HepG2 (cell line): ENCODE measurements at regions not wholly inside any gene's neighbourhood (a gene's known extent, or its start where the extent isn't known, plus 50 kb on each side); places are given as distances from the start of the nearest gene placed in this dataset.
A peak's percentile ranks its signal among the peaks of the same experiment; 100 is the strongest.

Experiments used
- ATAC-seq: fragments of 200-7000 bp; cut with Tn5 transposase; 3 replicates; pipeline ENCODE4 v1.9.1; 2020; ENCODE audit warnings: mild to moderate bottlenecking, moderate library complexity
- BruUV-seq: library from RNA; stranded (reverse); fragments of 400-500 nt; replicated peaks from 2 replicates; lab custom pipeline; 2021; lab: Mats Ljungman, UMichigan
- CTCF ChIA-PET: fragments of 300-600 bp; formaldehyde crosslinking; extraction: SDS; loops from one replicate; lab custom pipeline; 2021; ENCODE audit warnings: low total read pairs, inconsistent platforms, low intra/inter-chr PET ratio; lab: Yijun Ruan, JAX
- POLR2A ChIA-PET: fragments of 350-600 bp; sonication (Branson Sonifier 250); formaldehyde crosslinking; loops from one replicate; lab custom pipeline; 2020; ENCODE audit warnings: antibody characterized with exemption, inconsistent platforms; lab: Yijun Ruan, JAX
- DNase-seq: peaks from one replicate; pipeline ENCODE4 v3.0.0-alpha.2; 2015; ENCODE audit warnings: low spot score
- FAIRE-seq: peaks from 3 replicates; lab custom pipeline; 2011; peaks lifted over from hg19 to GRCh38; lab: Jason Lieb, UNC
- H2AFZ ChIP-seq: one replicate; pipeline ENCODE4 v1.6.1; 2011; ENCODE audit warnings: low read length, inconsistent platforms
- H3K27ac ChIP-seq: fragments of 300-600 bp; 3 replicates; pipeline ENCODE4 v1.8.0; 2011; ENCODE audit warnings: mixed run types, mild to moderate bottlenecking, mixed read lengths, low read length, inconsistent platforms; ENCODE audit not compliant: insufficient read depth; ENCODE audit errors: extremely low read length
- H3K27me3 ChIP-seq, 2 experiments: fragments of 200-600 bp in 1 of 2; 2 replicates in 1 of 2; 3 replicates in 1 of 2; pipeline versions ENCODE4 v1.6.0 to v1.8.0; 2011; ENCODE audit warnings: low read length in 2 of 2, mild to moderate bottlenecking in 2 of 2, moderate library complexity in 2 of 2, inconsistent platforms in 1 of 2; ENCODE audit not compliant: insufficient read depth in 2 of 2, control insufficient read depth in 1 of 2
- H3K36me3 ChIP-seq, 2 experiments: fragments of 200-600 bp in 1 of 2; replicated peaks in 1 of 2; 2 replicates in 1 of 2; 3 replicates in 1 of 2; pipeline versions ENCODE4 v1.5.1 to v1.8.0; 2011; ENCODE audit warnings: low read length in 2 of 2, inconsistent platforms in 1 of 2; ENCODE audit not compliant: insufficient read depth in 2 of 2, control insufficient read depth in 1 of 2
- H3K4me1 ChIP-seq: 2 replicates; pipeline ENCODE4 v1.5.1; 2012; ENCODE audit warnings: low read length, inconsistent platforms; ENCODE audit not compliant: insufficient read depth
- H3K4me2 ChIP-seq: 2 replicates; pipeline ENCODE4 v1.6.0; 2011; ENCODE audit warnings: low read depth, low read length, inconsistent platforms
- H3K4me3 ChIP-seq, 3 experiments: fragments of 200-600 bp in 1 of 3; sonication (generic), shearing (Covaris generic) in 1 of 3; replicated peaks in 1 of 3; 2 replicates each; pipeline ENCODE4 v1.5.1; 2011 to 2016; ENCODE audit warnings: low read length in 3 of 3, inconsistent platforms in 2 of 3, low read depth in 2 of 3, mild to moderate bottlenecking in 2 of 3, control low read depth in 1 of 3, mixed read lengths in 1 of 3; ENCODE audit not compliant: insufficient read depth in 1 of 3
- H3K79me2 ChIP-seq: one replicate; pipeline ENCODE4 v1.6.1; 2011; ENCODE audit warnings: low read length, inconsistent platforms; ENCODE audit not compliant: insufficient read depth
- H3K9ac ChIP-seq: 2 replicates; pipeline ENCODE4 v1.6.0; 2011; ENCODE audit warnings: mild to moderate bottlenecking, low read depth, low read length, inconsistent platforms; ENCODE audit not compliant: insufficient read depth
- H3K9me3 ChIP-seq: 2 replicates; pipeline ENCODE4 v1.5.1; 2012; ENCODE audit warnings: mild to moderate bottlenecking, low read length
- H4K20me1 ChIP-seq: 2 replicates; pipeline ENCODE4 v1.6.0; 2011; ENCODE audit warnings: inconsistent platforms, mild to moderate bottlenecking, low read length, moderate library complexity; ENCODE audit not compliant: insufficient read depth
- SMAD1 ChIP-seq: sonication (generic); formaldehyde crosslinking; IDR thresholded peaks from 2 replicates; pipeline ENCODE4 v1.4.0; 2020; ENCODE audit warnings: missing genetic modification reagents, low read depth, mild to moderate bottlenecking, borderline replicate concordance
- ZFP36L2 ChIP-seq: sonication (generic); formaldehyde crosslinking; IDR thresholded peaks from 2 replicates; pipeline ENCODE4 v1.4.0; 2020; ENCODE audit warnings: missing genetic modification reagents
- WGBS: methylation state at CpG from one replicate; pipeline ENCODE4 v1.1.6; 2017; ENCODE audit warnings: low lambda C conversion rate; 5-methylcytosine and 5-hydroxymethylcytosine counted together
- in situ Hi-C: cut with HindIII; loops from 2 replicates; pipeline ENCODE4 v1.10.0; 2017; ENCODE audit warnings: low pct_unique_long_range_greater_than_20kb; ENCODE audit not compliant: extremely low pct_ligation_motif_present
- intact Hi-C: fragments of 100-400 bp; cut with micrococcal nuclease; formaldehyde crosslinking; loops from one replicate; pipeline ENCODE4 v1.10.0; 2022; ENCODE audit not compliant: unreplicated experiment
- TF ChIP-seq, protein P1 (sequence below): sonication (generic); formaldehyde crosslinking; IDR thresholded peaks from 2 replicates; pipeline ENCODE4 v1.5.0; 2020; ENCODE audit warnings: mild to moderate bottlenecking, missing genetic modification reagents, moderate library complexity

DNA sequence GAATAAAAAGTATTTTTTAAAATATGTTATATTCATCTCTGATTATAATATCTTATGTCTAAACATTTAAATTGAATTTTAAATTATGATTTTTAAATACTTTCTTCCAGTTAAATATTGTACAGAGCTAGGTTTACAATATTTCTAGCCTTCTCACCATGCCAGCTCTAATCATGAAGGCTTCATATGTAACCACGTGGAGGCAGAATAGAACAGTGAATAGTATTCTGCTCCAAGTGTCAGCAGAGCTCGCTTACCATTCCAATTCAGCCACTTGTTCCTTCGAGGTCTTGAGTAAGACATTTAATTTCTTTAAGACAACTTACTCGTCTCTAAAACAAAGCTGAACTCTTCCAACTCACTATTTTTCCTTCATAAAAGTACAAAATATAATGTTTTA is 871.8 kb downstream of the SUCLG1 start:
- ChIA-PET CTCF (no interaction called here), POLR2A (no interaction called here)
- TF ChIP-seq ZFP36L2 (CRISPR knock-in tag), result no peak
- TF ChIP-seq, protein P1, sequence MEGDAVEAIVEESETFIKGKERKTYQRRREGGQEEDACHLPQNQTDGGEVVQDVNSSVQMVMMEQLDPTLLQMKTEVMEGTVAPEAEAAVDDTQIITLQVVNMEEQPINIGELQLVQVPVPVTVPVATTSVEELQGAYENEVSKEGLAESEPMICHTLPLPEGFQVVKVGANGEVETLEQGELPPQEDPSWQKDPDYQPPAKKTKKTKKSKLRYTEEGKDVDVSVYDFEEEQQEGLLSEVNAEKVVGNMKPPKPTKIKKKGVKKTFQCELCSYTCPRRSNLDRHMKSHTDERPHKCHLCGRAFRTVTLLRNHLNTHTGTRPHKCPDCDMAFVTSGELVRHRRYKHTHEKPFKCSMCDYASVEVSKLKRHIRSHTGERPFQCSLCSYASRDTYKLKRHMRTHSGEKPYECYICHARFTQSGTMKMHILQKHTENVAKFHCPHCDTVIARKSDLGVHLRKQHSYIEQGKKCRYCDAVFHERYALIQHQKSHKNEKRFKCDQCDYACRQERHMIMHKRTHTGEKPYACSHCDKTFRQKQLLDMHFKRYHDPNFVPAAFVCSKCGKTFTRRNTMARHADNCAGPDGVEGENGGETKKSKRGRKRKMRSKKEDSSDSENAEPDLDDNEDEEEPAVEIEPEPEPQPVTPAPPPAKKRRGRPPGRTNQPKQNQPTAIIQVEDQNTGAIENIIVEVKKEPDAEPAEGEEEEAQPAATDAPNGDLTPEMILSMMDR (CRISPR knock-in tag), result peak; percentile 9; the same call in 1 of the 2 replicates
- H3K9ac ChIP-seq, result no peak overlapping the region
- WGBS, result 3% methylated on average over 4 of the region's 4 CpGs
- FAIRE-seq (no peak), ATAC-seq (no peak), DNase-seq (no peak)
- H3K9me3 ChIP-seq, result peaks cover 54% of the 10 kb centered on the region
- in situ Hi-C loops (no loop called here), intact Hi-C loops (no loop called here)
- no peak overlapping the region for H2AFZ ChIP-seq
- H3K4me1 ChIP-seq, result no peaks in the 10 kb centered on the region
- no peaks in the 10 kb centered on the region for H3K36me3 ChIP-seq
- H3K27ac ChIP-seq, result no peak overlapping the region
- H3K4me3 ChIP-seq, result no peak overlapping the region
- H3K79me2 ChIP-seq, result no peaks in the 10 kb centered on the region
- H3K27me3 ChIP-seq, result no peaks in the 10 kb centered on the region
- H3K4me2 ChIP-seq, result no peak overlapping the region
- no TSS peak for BruUV-seq
- no peaks in the 10 kb centered on the region for H4K20me1 ChIP-seq

DNA sequence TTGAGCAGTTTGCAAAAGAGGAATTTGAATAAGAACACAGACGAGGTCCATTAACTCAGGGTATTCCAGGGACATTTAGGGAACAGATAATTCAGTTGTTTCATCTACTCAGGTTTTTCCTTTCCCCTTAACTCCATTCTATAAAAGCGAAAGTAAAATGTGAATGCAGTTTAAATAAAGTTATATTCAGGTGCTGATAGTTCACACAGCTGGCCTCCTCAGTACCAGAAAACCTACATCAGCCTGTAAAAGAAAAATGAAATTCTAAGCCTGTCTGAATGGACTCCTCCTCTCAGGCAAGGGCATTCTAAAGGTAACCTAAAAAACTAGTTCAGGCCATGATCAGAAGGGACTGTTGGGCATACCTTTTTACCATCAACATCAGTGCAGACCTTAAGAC is 873.8 kb downstream of the SUCLG1 start:
- H3K4me2 ChIP-seq, result no peak overlapping the region
- H3K79me2 ChIP-seq, result no peaks in the 10 kb centered on the region
- POLR2A ChIA-PET, result no interaction called here
- BruUV-seq, result no TSS peak
- no peak for FAIRE-seq
- no peak overlapping the region for H3K4me3 ChIP-seq
- ATAC-seq, result no peak
- WGBS, result 11% methylated on average over 2 of the region's 2 CpGs
- no peak overlapping the region for H2AFZ ChIP-seq
- H3K9me3 ChIP-seq, result peaks cover 45% of the 10 kb centered on the region
- no peak for DNase-seq
- H3K27me3 ChIP-seq, result no peaks in the 10 kb centered on the region
- H3K9ac ChIP-seq, result no peak overlapping the region
- no peak overlapping the region for H3K27ac ChIP-seq
- intact Hi-C loops, result no loop called here
- CTCF ChIA-PET, result no interaction called here
- H4K20me1 ChIP-seq, result no peaks in the 10 kb centered on the region
- no peak for TF ChIP-seq SMAD1 (CRISPR knock-in tag)
- H3K4me1 ChIP-seq, result no peaks in the 10 kb centered on the region
- in situ Hi-C loops, result no loop called here
- H3K36me3 ChIP-seq, result no peaks in the 10 kb centered on the region
